LoVo (cell line): ENCODE measurements at regions not wholly inside any gene's neighbourhood (a gene's known extent, or its start where the extent isn't known, plus 50 kb on each side); places are given as distances from the start of the nearest gene placed in this dataset.
"Not testable (repeated sequence)": the region's sequence is repeated elsewhere in the genome, so short reads cannot be mapped to it uniquely, and the experiment has no call there.

Experiments used
- DNase-seq: peaks from one replicate; pipeline ENCODE4 v3.0.0-alpha.2; 2016; ENCODE audit warnings: low spot score

DNA sequence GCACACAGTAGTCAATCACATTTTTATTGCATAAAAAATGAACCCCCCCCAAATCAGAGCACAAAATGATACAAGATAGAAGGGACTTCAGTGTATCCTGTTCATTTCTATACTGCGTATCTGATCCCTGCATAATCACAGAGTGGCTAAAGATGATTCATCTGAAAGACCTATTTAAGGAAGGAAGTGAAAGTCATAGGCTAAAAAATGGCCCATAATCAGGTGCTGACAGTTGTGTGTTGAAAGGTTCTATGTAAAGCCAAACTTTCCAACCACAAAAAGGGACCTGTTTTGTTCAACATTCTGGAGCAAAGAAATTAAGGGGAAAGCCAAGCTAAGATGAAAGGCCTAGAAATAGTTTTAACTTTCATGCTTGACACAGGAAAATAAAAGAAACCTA lies 147.8 kb upstream of the ATP2B1 start:
- DNase-seq, result no peak

DNA sequence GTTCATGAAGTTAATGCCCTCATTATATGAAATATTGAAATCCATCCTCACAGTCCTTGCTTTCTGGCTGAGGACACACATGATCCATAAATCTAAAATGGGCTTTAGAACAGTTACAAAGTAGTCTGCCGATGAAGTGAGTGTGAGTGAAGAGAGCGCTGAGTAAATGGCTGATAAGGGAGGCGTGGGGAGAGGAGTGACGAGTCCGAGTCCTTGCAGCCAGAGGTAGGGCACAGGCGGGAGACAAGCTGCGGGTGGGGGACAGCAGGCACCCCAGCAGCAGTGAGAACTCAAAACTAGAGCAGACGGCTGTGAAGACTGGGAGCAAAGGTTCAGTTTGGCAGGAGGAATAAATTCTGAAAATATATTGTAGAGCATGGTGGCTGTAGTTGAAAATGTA lies 140.1 kb upstream of the ATP2B1 start:
- no peak for DNase-seq

DNA sequence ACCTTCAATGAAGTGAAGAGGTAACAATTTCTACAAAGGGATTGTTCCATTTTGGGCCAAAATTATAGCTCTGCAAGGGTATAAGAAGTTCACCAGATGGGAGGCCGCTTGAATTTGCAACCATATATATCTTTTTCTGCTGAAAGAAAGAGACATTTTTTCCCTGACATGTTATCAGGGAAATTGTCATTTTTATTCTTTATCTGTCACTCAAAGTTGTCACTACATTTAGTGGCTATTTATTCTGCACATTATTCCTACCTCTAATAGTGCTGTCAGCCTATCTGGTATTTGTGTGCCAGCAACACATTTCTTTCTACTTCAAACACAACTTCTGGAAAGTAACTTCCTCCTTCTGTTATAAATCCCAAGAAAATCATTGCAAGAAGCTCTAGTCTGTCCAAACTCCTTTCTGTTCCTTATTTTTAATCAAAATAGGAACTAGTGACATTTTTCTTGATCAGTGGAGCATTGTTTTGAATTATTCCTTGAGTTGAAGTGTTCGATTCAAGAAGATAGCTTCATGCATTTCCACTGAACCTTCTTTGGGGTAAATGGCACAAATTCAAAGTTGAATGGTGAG lies 137.9 kb upstream of the ATP2B1 start:
- no peak for DNase-seq

DNA sequence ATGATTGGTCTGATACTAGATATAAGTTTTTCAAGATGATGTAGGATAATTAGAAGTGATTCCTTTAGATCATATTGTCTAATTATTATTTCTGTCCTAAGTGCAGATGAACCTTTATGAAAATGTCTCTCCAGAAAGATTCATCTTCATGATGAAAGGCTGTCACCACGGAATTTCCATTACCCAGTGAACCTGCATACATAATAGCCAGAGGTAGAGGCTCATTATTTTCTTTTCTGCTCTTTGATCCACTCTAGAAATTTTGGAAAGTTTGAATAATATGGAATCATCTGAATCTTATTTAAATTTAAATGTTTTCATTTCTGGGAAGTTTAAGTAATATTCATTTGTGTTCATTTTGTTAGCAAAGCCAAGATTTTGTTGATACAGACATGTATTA lies 137.1 kb upstream of the ATP2B1 start:
- no peak for DNase-seq

DNA sequence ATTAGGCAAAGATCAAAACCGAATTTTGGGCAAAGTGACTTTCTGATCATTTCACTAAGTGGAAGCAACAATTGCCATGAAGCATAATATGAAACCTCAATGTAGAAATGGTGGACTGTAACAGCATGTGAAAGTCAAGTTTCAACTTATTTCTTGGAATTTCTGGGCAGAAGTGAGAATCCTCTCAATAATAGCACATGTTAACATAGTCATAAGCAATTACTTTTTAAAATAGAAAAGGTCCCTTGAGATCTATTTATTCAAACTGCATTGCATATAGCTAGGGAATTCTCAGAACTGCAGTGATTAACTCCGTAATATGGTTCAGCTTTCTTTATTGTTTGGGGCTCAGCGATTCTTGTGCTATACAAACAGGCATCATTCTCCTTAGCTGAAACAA lies 136.7 kb upstream of the ATP2B1 start:
- DNase-seq, result no peak

DNA sequence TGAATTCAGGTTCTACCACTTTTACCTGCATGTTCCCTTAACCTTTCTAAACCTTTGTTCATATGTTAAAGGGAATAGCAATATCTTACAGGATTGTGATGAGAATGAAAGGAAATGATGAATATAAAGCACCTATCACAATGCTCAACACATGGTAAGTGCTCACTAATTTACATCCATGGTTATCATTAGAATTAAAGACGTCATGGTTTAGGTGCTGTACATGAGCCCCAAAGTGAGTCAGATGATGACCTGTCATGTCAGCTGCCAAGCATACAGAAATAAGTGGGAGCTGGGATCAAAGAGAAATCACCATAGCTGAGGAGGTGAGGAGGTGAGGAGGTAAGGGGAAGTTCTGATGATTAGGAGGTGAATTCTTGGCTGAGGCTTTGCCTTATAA lies 135.9 kb upstream of the ATP2B1 start:
- DNase-seq, result no peak

DNA sequence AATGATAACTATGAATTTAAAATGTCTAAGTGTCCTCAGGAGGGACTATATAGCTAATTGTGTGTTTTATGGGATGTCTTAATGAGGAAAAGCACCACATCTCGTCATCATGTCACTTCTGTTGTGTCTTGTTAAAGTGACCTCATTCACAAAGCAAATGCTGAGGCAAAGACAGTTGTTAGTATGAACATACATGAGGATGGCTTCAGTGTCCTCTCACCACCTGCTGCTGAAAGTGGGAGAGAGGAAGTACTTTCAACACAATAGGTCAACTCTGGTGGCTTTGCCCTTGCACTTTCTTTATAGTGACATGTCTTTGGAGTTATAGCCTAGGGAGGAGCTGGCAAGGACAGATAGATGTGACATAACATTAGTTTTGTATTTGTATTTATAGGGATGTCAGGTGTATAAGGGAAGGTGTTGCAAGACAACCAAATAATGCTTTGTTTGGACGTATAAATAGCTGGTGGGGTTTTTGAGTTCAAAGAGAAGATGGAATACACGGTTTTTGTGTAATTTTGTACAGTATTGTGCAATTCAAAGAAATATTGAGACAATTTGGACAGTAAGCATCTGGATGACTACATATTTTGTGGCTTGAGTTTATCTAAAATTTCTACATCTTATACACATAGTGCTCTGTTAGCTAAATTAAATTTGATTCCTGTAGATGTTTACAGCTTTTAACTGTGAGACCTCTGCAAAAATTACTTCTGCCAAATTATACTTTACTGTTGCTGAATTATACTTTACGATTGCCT lies 131.7 kb upstream of the ATP2B1 start:
- DNase-seq, result no peak

DNA sequence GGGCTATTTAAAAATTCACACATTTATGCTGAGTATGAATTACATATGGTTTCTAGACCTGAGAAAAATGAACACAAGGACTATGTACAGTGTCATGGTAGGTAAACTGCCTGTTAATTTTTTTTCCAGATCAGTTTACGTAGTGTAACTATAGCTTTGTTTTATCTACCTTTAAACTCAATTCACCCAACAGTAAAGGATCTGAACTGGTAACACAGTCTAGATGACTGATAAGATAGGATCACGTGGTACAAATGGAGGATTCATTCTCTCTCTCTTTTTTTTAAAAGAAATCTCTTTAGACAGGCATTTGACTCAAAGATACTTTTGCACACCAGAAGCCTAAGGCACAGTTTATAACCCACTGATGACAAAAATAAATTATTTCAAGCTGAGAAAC lies 130.8 kb upstream of the ATP2B1 start:
- DNase-seq, result no peak

DNA sequence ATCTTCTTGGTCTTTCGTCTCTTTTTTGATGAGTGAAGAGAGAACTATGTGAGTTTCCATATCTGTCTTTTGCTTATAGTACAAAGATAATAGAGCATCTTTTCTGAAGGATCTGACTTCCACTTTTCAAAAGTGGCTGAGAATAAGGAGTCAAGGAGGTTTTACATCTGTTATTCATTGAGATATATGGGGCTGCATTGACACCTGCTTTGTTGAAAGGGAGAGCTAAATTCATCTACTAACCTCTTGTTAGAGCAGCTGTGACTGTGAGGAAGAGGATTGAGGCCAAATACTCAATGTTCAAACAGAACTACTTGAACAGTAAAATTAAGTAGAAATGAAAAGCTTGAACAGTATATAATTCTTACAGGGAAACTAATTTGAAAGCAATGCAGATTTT lies 130.2 kb upstream of the ATP2B1 start:
- no peak for DNase-seq

DNA sequence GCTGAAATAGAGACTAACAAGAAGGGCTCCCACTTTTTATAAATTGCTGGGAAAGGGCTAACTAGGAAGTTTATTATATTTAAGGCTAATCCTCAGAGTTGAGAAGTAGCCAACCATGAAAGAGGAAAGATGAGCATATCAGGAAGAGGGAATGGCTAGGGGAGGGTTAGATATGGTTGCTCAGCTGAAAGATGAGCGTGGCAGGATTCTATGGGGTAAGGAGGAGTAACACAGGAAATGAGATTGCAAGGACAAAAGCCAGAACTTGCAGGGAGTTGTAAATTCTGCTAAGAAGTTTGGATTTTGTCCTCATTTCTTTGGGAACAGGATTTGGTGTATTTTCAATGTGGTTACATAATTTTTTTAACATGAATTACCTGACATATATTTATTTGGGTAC lies 127.4 kb upstream of the ATP2B1 start:
- DNase-seq, result no peak

DNA sequence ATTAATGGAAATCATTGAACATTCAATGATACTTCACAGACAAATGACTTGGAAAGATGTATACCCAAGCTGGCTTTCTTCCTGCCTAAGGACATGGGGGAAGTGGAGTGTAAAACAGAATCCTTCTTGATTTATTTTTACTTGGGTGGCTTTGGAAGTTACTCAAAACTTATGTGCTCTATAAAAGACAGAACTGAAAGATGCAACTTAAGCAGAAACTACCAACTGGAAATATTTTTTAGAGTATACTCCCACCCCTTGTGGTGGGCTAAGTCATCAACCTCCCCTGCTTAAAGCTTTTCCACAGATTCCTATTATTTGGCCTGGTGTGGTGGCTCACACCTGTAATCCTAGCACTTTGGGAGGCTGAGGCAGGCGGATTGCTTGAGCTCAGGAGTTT lies 126.0 kb upstream of the ATP2B1 start:
- no peak for DNase-seq

DNA sequence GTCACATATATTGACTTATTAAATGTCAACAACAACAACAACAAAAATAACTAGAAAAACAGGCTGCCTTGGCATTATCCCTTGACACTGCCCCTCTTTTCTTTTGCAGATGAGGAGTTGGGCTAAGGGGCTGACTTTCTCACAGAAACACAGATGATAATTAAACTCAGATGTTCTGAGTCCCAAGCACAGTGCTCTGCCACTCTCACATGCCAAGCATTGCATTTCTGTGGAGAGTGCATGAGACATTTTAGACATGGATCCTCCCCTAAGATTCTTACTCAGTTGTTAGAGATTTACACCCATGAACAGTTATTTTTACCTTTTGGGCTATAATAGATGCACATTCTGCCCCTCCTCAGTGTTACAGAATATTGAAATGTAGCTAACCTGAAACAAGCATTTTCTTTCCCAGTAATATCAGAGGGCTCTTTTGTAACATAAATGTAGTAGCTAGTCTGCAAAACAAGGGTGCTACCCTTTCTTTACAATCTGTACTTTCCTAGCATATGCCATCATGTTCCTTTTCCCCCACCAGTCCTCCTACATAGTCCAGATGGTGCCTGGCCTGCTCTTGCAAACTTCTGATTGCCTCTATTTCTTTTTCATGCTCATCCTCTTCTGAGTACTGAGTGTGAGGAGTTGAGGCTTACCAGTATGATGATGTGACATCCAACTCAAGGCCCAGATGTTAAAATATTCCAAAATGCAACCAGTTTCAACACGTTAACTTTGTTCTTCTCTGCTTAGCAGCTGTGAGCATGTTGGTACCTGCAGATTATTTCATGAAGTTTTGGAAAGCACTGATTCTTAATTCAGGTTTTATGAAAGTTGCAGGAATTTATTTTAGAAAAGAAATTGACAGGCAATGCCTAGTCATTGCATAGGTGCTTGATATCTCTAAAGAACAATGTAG lies 125.0 kb upstream of the ATP2B1 start:
- no peak for DNase-seq

DNA sequence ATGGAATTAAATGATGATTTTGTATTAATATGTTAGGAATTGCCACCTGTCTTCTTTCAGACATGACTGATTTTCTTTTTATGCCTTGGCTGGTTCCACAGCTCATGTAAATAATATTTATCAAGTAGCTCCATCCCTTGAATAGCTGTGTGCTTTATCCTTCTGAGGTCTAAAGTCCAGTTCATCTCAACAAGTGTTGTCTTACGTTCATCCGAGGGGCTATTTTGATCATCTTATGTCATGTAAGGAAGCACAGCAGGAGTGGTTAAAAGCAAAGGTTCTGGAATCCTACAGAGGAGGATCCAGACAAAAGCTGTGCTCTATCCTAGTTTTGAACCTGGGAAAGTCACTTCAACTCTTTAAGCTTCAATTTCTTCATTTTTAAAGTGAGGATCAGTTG lies 123.7 kb upstream of the ATP2B1 start:
- DNase-seq, result no peak

DNA sequence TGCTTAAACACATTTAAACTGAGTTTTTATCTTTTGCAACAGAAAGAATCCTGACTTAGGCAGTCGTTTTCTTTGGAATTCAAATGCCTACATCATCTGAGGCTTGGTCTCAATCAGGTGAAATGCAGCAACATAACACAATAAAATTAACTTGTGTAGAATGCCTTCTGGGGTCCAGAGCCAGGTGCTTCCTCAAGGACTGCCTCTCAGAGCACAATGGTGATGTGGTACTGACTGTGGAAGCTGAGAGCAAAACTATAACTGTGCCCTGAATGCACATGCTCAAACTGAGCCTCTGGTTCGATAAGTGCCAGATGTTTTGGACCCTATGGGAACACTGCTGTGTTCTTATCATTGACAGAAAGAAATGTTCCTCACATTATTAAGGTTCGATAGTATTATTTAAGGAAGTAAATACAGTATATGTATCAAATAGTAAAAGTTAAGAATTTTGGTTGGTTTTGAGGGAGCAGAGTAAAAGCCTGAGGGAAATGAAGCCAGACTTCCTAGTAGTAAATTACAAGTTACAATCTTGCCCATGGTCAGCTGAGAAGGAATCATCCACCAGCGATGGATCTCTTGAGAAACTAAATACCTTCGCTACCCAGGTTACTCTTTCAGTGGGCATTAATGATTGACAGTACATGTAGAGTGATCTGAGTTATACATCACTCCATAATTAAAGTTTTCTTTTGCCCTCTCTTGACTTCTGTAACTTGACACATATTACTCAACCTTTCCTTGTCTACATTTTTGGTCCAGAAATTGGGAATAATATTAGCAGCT lies 122.9 kb upstream of the ATP2B1 start:
- DNase-seq, result no peak

DNA sequence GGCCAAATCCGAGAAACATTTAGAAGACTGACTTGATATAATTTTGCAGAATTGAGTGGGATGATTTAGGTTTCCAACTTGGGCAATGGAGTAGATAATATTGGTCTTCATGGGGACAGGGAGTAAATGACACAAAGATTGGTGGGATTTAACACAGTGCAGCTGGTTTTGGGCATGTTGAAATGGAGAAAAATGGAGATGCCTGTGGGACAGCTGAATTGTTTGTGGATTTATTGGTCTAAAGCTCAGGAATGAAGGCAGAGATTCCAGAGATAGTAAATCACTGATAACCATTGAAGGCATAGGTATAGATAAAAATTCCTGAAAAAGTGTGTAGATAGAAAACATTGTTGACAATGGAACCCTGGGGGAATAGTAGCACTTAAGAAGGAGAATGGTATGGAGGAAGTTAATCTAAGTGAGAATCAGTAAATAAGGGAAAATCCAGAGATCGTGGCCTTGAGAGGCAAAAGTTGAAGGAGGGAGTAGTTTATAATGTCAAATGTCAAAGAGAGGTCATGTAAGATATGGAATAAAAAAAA lies 120.9 kb upstream of the ATP2B1 start:
- no peak for DNase-seq

DNA sequence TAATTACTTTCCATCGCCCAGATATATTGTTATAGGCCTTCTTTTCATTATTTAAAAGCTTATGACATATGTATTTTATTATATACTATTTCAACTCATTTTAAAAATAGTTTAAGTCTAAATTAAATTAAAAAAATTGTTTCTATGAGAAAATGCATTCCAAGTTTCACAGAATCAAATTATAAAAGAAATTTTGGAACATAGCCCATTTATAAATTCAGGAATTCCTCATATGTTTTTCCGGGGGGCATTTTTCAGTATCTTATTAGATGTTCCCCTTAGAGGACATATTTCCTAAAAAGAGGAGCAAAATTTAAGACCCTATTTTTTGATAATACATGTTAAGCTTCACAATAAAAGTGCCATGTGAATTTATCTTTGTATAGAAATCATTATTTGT lies 119.9 kb upstream of the ATP2B1 start:
- no peak for DNase-seq

DNA sequence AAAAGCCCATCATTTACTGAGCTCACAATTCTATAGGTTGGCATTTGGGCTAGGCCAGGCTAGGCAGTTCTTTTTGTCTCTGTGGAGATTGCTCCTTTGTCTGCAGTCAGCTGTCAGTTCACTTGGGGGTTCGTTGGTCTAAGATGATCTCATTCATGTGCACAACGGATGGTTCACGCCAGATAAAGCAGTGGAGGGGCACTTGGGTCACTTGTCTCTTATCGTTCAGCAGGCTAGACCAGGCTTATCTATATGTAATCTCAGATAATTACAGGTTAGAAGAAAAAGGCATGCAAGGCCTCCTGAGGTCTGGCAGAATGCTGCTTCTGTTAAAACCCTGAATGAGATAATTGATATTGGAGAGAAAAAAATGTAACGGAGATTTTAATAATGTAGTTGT lies 119.0 kb upstream of the ATP2B1 start:
- DNase-seq, result no peak

DNA sequence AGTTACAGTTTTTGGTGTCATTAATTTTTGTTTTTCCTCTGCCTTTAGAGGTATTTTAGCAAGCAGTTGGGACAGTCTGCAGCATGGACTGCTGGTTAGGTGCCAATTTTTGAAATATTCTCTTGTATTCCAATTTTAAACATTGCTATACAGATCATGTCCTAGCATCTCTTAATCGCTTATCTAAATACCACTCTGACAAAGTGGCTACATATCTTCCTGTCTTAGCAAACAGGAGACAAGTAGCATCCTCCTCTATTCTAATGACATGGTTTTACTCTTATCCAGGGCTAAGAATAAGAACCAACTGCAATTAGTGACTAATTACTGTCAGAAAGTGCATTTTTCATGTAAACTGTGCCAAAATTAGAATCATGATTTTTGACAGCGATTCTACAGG lies 117.8 kb upstream of the ATP2B1 start:
- DNase-seq, result no peak

DNA sequence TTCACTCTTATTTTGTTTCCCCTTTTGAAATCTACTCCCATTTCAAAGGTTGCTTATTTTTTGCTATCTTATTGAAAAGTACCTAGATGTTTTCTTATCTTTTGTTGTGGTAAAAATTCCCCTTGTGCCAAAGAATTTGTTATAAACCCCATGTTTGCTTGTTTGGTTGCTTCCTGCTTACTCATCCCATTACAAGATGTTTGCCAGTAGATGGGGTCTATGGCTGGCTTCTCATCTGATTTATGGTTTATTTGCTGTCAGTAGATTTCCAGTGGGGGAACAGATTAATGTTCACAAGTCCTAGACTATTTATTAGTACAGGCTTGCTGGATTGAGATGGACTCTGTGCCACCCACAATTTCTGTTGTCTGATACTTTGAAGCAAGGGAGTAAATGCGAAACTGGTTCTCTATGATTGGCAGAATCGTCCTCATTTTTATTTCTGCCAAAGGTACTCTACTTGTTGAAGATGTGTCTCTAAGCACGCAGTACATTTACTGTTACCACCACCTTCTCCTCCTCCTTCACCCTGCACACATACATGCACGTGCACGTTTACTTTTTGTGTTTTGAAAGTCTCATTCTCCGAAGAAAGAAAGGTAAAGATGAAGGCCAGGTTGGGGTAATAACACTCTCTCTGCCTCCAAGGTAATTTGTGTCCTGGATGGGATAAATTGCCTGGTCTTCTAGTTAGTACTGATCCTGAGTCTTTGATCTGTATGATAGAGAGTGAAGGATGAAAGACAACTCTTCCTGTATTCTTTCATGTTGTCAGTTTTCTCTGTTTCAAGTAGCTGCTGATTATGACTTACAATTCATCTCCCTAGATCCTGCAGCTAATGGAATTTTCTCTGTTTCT lies 117.2 kb upstream of the ATP2B1 start:
- DNase-seq, result peak; percentile 82

DNA sequence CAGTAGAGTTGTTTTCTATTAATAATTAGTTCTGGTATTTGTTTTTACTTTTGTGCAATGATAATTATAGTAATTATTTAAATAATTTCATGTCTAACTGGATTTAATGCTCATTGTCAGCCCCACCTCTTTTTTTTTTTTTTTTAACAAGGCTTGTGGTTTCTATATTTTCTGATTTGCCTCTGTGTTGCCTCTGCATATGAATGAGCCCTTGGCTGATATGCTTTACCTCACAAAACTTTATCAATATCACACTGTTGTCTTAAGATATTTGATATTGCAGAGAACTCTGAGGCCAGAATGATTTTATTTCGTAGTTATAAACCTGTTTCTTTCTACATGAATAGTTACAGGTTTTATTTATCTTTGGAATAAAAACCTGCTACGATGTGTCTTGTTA lies 116.2 kb upstream of the ATP2B1 start:
- DNase-seq, result no peak

DNA sequence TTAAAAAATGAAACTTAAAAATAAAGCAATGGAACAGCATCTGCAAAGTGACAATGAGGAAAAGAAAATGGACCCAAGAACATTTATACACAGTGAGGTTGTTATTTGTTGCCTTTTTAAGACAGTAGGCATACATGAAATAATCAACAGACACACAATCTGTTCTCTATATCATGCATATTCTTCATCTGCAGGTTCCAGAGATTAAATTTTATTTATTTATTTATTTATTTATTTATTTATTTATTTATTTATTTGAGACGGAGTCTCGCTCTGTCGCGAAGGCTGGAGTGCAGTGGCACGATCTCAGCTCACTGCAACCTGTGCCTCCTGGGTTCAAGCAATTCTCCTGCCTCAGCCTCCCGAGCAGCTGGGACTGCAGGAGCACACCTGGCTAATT lies 114.4 kb upstream of the ATP2B1 start:
- not testable (repeated sequence) for DNase-seq
